Heart left ventricle (tissue), 13 donors: ENCODE measurements at regions not wholly inside any gene's neighbourhood (a gene's known extent, or its start where the extent isn't known, plus 50 kb on each side); places are given as distances from the start of the nearest gene placed in this dataset.

Experiments used
- CTCF ChIP-seq, 12 donors: fragments of 200-600 bp; sonication (generic) in 4 of 12; IDR thresholded peaks; one replicate each; pipeline versions ENCODE4 v1.5.0 to v1.8.0; 2018 to 2022; ENCODE audit warnings: antibody characterized with exemption in 12 of 12, mild to moderate bottlenecking in 5 of 12
- POLR2A ChIP-seq, 2 donors: fragments of 450-650 bp; IDR thresholded peaks; one replicate each; pipeline ENCODE4 v1.6.1; 2017; ENCODE audit warnings: antibody characterized with exemption in 2 of 2, mild to moderate bottlenecking in 2 of 2, moderate library complexity in 2 of 2
- donor health status: ischemic (EF 13 %, LVEDD 7.1; RV severe dilation, severe dysfunction).
- donor health status: DM: no; HTN: yes; CAD: no.
- donor health status: DM: no; HTN: no; CAD: no.
- donor health status: ischemic (EF 25% LVEDD 6.9; RV normal size, moderate dysfunction).
- donor health status: ischemic (EF 25% LVEDD 5.7; RV mildly dilated, moderate dysfunction).
- donor health status: ischemic (EF 35%, LVEDD 5.7; RV mildly dilated, moderate dysfunction).
- donor health status: nonischemic (EF 11% LVEDD 7.7; RV severe dilation, severe dysfunction).
- donor health status: DM: yes; HTN: yes; CAD: no.
- donor health status: PGD.
- donor health status: ischemic (EF 29% LVEDD 5.4; RV normal size, mild dysfunction).
- donor health status: nonischemic (EF 23%, LVEDD 6.1; RV moderate dilation, normal function).

GRCh38 chr11:69995697-69996096, 82.4 kb upstream of the ANO1 start:
- TF ChIP-seq CTCF (IDR thresholded peaks at IDR 0.05): no peak
- no peak for TF ChIP-seq POLR2A (IDR thresholded peaks at IDR 0.05)
